ENCODE measurements at regions not wholly inside any gene's neighbourhood (a gene's known extent, or its start where the extent isn't known, plus 50 kb on each side); places are given as distances from the start of the nearest gene placed in this dataset.

DNA sequence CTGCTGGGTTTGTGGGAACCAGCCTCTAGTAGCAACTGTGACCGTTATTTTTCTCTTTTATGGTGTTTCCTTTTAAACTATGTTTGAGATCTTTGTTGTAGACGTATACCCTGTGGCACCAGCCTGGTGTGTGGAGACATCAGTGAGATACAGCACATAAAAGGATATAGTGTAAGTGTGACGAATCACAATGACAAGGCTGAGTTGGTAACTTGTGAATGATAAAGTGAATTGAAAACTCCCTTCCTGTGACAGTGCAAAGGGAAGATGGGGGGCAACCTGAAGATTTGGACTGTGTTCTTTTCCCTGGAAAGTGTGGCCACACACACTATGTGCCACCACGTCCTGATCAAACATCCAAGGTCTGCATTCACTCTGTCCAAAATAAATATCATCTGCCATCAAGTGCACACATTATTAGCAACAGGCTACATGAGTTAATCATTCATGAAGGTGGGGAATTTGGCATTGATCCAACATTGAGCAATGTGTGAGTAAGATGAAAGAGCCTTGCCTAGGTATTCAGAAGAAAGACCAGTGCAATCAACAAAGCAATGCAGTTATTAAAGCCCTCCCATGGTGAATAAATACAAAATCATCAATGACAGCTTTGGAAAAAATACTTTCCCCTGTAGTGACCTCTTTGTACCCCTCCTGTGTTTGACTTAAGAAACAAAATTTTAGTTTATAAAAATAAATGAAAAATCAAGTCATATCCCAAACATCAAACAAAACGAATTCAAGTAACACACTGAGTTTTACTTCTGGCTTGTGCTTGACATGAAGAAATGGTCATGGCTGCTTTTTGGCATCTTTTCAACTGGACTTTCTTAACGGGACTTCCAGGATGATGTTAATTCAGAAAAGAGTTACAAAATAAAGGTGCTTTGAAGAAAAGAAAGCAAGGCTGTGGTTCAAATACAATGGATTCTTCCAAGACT lies 1280.5 kb upstream of the ZEB2 start:
- Histone ChIP-seq H4K8ac (replicated peaks; ENCODE audit: insufficient read length, low read depth, low read length) (no peak overlapping the region), H3K27ac (ENCODE audit: insufficient read length, low read depth, low read length) (no peak overlapping the region), H2AFZ (ENCODE audit: low read length) (no peak overlapping the region), H3T11ph (ENCODE audit: low read length) (no peak overlapping the region), H3K18ac (ENCODE audit: insufficient read length, low read depth, low read length) (no peak overlapping the region), H4K20me1 (ENCODE audit: control insufficient read depth, insufficient read depth, insufficient read length) (no peaks in the 10 kb centered on the region), H2BK20ac (ENCODE audit: low read depth, low read length, poor library complexity, severe bottlenecking) (no peak overlapping the region), H3K79me1 (ENCODE audit: insufficient read depth, low read depth, low read length, poor library complexity, severe bottlenecking) (no peaks in the 10 kb centered on the region), H3K4me2 (ENCODE audit: insufficient read depth, insufficient read length, low read length) (no peak overlapping the region), H3K79me2 (ENCODE audit: insufficient read depth, low read length) (no peaks in the 10 kb centered on the region), H3K9me3 (ENCODE audit: control insufficient read depth, low read depth, low read length) (no peaks in the 10 kb centered on the region), H2AK5ac (ENCODE audit: insufficient read length, low read length) (no peak overlapping the region), H2BK15ac (ENCODE audit: low read depth, low read length) (no peak overlapping the region), H2BK5ac (ENCODE audit: insufficient read length, low read length) (no peak overlapping the region), H3K27me3 (ENCODE audit: insufficient read depth, low read length) (no peaks in the 10 kb centered on the region), H3K56ac (ENCODE audit: insufficient read length, low read depth, low read length) (no peak overlapping the region), H4K91ac (ENCODE audit: insufficient read length, low read depth, low read length) (no peak overlapping the region), H2BK12ac (ENCODE audit: insufficient read length, low read depth, low read length) (no peak overlapping the region), H3K23ac (ENCODE audit: insufficient read length, low read depth, low read length) (no peak overlapping the region), H3K4ac (ENCODE audit: low read depth, low read length) (no peak overlapping the region), H3K4me1 (ENCODE audit: insufficient read depth, low read length) (no peaks in the 10 kb centered on the region), H2BK120ac (ENCODE audit: low read depth, low read length, poor library complexity, severe bottlenecking) (no peak overlapping the region), H3K9ac (ENCODE audit: extremely low read depth, insufficient read length, low read length) (no peak overlapping the region), H3K14ac (ENCODE audit: insufficient read depth, low read length) (no peak overlapping the region), H3K23me2 (ENCODE audit: insufficient read length, low read depth, low read length, poor library complexity, severe bottlenecking) (no peaks in the 10 kb centered on the region), H4K5ac (ENCODE audit: insufficient read length, low read depth, low read length) (no peak overlapping the region)
- WGBS (ENCODE audit: extremely low coverage, insufficient read length, low lambda C conversion rate) = no CpG with 5 or more reads among the region's 6 CpGs
- DNase-seq = no peak
- H3K9me3 Mint-ChIP-seq = no peaks in the 10 kb centered on the region
- H3K4me3 Mint-ChIP-seq = no peak overlapping the region
- H3K27me3 Mint-ChIP-seq (ENCODE audit: low read depth) = no peaks in the 10 kb centered on the region
- no peak overlapping the region for H3K27ac Mint-ChIP-seq
- TF ChIP-seq CTCF (conservative IDR thresholded peaks at IDR 0.05) = no peak
- no peaks in the 10 kb centered on the region for H3K36me3 Mint-ChIP-seq (ENCODE audit: insufficient read depth in 1 of 3, low read depth in 3 of 3)
- H3K4me1 Mint-ChIP-seq = peaks cover 0 to 9% of the 10 kb centered on the region in 2 experiments; a peak in 2 of 4 replicates
